GM18909 (cell line): ENCODE measurements at regions not wholly inside any gene's neighbourhood (a gene's known extent, or its start where the extent isn't known, plus 50 kb on each side); places are given as distances from the start of the nearest gene placed in this dataset.

Experiments used
- ATAC-seq: cut with Tn5 transposase; IDR thresholded peaks from one replicate; pipeline ENCODE4 v1.9.1; 2021; ENCODE audit warnings: mild to moderate bottlenecking; ENCODE audit not compliant: unreplicated experiment, poor library complexity

DNA sequence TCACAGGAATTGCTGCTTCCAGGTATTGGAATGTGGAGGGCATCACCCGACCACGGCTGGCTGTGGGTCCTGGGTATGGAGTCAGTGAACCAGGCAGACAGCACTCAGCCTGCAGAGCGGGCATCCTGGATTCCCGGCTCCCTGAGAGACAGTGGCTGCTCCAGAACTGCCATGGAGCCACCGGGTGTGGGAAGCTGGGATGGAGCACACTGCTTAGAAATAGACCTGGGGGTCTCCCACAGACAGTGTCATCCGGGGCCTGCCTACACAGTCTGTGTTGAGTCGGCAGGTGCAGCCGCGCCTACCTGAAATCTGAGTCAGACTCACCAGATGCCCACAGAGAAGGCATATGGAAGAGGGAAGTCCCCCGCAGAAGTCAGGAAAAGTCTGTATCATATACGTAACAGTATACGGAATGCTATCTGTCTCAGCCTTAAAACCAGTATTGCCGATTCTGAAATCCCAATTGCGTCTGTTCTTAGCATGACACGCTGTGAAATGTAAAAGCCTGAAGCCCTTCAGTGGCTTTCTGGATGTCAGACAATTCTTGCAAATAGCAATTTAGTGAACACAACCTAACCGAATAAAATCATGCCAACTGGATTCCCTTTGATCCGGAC, 509.7 kb upstream of the MYT1L start:
- ATAC-seq: no peak

DNA sequence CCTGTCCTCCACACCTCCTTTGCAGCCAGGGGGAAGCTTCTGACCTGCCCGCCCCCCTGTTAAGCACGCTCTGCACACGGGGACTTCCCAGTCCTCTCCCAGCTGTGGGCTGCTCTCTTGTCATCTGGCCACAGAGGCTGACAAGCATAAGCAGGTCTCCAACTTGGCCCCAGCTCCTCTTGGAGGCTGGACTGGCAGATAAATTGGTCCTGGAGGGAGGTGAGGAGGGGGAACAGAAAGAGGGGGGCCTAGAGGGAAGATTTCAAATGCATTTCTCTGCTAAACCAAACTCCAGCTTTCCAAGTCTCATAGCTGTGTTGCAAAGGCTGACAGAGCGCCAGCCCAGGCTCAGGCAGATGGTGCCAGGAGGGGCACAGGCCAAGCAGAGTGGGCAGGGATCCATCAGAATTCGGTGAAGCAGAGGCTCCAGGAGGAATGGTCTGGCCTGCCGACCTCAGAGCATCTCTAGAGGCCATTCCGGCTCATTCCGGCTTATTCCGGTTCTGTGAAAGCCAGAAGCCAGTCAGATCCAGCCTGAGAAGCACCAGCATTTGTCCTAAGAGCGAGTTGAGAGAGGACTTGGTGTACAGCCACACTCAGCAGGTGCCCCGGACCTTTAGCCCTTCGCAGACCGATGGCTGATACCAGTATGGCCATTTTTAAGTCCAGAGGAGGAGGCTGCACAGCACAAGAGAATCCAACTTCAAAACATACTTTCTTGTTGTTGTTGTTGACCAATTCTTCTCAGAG, 508.9 kb upstream of the MYT1L start:
- no peak for ATAC-seq

DNA sequence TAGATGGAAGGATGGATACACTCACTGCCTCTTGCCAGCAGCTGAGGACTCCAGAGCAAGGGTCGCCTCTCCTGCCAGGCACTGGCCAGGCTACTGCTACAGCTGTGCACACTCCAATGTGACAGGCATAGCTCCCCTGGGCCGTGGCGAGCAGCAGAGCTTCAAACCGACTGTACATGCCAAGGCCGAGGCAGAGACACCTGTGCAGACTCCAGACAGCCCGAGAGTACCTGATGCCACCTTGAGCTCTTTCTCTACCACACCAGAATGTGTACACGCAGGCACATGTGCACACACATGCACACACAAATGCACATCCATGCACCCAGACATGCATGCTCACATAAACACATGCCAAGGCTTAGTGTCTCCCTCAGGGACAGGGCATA, 508.3 kb upstream of the MYT1L start:
- no peak for ATAC-seq

DNA sequence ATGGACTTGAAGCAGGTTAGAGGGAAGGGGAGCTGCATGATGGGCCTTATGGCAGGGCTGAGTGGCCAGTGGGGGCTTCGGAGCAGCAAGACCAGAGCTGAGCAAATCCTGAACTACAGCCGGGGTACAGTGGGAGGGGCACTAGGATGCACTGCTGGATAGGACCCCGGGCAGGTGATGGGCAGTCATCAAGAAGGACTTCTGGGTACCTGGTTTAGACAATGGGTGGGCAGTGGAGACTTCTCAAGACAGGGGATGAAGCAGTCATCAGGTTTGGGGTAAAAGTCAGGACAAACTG, 507.4 kb upstream of the MYT1L start:
- no peak for ATAC-seq

DNA sequence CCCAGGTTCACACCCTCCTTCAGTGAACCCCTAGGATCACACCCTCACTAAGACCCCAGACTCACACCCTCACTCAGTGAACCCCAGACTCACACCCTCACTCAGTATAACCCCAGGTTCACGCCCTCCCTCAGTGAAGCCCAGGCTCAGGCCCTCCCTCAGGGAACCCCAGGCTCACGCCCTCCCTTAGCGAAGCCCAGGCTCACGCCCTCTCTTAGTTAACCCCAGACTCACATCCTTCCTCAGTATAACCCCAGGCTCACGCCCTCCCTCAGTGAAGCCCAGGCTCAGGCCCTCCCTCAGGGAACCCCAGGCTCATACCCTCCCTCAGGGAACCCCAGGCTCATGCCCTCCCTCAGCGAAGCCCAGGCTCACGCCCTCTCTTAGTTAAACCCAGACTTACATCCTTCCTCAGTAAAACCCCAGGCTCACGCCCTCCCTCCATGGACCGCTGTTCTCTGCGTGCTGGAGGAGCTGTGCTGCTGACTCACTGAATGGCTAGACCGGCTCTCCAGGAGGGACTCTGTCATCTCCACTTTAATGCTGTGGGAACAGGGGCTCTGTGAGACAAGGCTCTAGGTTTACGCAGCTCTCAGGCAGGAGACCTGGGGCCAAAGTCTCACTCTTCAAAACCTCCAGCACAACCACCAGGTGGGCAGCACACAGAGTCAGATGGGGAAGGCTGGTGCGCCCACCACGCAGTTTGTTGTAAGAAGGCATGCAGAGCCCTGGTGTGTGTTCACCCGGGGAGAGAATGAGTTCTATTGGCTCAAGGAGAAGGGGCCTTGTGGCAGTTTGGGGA, 506.9 kb upstream of the MYT1L start:
- no peak for ATAC-seq

DNA sequence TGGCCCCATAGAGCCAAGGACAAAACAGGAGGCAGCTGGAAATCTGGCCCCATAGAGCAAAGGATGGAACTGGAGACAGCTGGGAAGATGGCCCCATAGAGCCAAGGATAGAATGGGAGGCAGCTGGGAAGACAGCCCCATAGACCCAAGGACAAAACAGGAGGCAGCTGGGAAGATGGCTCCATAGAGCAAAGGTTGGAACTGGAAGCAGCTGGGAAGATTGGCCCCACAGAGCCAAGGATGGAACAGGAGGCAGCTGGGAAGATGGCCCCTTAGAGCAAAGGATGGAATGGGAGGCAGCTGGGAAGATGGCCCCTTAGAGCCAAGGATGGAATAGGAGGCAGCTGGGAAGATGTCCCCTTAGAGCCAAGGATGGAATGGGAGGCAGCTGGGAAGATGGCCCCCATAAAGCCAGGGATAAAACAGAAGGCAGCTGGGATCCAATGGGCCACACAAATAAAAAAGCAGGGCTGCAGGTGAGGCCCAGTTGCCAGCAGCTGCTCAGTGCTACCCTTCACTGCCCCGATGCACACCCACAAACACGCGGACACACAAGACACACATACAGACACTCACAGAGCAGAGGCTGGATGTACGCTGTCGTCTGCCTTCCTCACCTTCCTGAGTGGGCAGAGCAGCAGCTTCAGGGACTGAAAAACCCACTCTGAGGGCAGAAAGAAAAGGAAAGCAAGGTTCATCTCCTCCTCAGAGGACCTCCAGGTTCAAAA, 505.4 kb upstream of the MYT1L start:
- no peak for ATAC-seq

DNA sequence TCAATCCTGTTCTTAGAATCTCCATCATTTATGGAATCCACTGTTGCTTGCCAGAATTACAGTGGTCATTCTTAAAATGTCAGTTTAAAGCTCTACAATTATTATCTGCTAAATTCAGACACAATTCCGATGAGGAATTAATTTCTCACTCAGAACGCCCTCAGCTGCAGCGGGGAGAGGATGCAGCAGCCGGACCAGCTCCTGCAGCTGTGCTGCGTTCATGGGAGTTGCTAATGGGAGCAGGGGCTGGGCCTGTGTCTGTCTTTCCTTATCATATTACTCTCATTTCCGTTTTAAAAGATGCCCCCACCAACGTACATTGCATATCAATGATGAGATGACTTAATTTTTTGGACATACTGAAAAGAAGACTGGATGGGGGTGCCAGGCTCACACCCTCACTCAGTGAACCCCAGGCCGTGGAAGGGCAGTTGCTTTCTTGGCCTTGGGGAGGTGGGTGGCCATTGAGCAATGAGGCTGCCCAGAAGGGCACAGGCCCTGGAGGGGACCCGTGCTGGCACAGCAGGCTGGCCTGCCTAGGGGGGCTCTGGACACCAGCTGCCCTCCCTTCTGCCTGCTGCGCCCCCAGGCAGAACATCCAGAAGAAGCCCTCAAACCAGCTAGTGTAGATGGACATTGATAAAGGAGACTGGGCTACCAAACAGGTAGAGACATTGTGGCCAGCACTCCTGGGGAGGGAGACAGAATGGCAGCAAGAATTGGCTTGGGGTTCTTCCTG, 503.6 kb upstream of the MYT1L start:
- ATAC-seq: no peak

DNA sequence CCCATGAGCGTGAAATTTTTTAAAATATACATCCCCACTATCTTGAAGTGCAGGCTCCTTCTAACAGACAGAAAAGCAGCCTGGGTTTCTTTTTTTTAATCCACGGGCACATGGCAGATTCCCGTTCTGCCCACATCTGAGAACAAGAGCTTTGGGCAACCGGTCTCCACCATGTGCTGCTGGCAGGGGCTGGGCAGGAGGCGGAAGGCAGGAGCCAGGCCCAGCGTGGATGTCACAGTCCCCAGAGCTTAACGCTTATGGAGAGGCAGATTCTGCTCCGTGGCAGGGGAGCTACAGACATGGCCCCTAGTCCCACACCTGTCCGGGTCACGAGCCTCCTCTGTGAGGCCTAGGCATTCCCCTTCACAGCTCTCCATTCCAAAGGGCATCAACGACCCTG, 503.0 kb upstream of the MYT1L start:
- no peak for ATAC-seq

DNA sequence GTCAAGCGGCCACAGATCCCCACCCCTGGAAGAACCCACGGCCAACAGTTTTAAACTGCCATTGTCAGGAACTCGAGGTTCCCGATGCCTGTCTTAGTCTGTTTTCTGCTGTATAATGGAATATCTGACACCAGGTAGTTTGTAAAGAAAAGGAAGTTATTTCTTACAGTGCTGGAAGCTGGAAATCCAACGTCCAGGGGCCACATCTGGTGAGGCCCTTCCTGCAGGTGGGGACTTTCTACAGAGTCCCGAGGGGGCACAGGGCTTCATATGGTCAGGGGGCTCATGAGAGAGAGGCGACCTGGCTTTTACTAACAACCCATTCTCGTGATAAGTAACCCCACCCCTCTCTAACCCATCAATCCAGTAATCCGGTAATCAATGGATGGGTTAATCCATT, 501.6 kb upstream of the MYT1L start:
- no peak for ATAC-seq

DNA sequence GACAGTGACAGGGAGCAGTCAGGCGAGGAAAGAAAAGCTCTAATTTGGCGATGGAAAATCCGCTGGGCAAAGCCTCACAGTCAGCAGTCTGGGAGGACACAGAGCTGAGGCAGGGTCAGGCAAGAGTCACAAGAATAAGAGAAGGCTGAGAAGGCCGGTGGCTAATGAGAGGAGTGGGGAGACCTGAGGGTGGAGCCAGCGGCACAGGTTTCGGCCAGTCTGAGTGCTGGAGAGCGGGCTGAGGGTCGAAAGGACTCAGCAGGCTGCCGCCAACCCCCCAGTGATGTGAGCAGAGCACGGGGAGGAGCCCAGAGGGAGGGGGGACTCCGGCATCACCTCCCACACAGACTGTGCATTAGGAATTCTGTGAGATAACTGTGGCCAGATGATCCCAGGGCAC, 500.6 kb upstream of the MYT1L start:
- no peak for ATAC-seq

DNA sequence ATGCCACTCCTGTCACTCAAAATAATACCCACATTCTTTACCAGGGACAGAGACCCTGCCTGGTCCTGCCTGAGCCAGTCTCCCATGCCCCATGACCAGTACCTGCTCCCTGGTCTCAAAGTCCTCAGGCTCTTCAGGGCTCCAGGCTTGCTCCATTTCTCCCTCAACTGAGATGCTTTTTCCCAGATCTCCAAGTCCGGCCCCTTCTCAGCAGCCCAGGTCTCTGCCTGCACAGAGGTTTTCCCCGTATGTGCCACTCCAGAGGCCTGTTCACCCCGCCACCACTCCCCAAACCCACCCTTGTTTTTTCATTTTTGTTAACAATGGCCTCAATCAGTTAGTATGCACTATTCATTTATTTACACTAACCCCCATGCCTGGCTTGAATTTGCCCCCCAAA, 499.5 kb upstream of the MYT1L start:
- ATAC-seq: no peak

DNA sequence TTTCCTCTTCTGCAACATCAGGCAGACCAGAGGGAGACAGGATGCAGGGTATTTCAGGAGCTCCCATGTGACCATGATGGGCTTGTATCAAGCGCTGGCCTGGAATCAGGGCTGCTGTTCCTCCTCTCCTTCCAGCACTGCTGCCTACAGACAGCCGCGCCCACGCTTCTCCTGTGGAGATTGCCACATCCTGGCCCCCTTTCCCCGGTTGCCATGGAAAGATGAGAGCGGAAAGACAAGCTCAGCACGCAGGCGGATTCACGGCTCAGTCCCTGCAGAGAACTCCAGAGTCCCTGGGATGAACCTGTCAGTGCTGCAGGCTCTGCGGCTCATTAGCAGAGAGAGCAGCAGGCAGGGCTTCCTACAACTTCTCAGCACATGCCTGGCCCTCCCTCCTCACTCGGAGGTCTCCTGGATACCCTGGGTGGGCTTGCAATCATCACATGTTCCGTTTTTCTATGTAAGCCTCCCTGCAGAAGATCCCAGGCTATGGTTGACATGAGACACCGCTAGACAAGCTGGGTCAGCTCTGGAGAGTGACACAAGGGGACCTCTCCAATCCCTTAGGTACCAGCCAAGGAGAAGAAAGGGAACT, 497.8 kb upstream of the MYT1L start:
- no peak for ATAC-seq

DNA sequence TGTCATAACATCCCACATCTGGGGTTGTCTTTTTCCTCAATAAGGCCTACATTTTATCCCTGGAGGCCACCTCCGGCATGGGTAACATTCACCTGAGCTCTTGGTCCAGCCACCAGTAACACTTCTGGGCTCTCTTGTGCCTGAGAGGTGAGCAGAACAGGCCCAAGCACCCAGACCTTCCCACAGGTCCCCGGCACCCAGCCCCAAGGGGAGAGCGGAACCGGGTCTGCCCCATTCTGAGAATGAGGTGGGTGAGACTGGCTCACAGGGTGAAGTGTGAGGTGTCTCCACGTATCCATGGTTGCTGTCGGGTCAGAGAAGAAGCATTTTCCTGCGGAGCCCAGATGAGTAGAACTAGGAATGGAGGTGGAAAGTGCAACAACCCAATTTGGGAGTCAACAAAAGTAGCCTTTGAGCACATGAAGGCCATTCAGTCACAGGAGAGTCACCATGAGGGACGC, 496.7 kb upstream of the MYT1L start:
- ATAC-seq: no peak

DNA sequence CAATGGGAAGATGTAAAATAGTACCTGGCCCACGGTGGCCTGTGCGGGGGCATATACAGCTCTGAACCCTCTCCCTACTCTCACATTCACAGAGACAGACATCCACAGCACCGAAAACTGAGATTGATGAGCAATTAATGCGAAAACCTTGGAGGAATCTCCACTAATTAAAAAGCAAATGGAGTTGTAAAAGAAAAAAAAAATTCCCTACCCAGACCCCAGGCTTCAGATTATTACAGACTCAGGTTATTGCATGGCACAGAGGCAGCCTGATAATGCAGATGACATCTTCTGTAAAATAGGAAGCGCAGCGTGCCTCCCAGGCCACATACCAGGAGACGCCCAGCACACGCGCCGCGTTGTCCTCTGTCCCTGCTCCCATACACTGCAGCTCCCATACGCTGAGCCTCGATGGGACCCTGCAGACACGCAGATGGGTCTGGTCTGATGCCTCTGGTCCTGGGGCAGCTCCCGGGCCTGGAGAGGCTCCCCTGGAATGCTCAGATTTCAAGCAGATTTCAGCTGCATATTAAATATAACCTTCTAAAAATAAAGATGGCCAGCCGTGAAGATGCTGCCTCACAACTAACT, 496.1 kb upstream of the MYT1L start:
- ATAC-seq: no peak

DNA sequence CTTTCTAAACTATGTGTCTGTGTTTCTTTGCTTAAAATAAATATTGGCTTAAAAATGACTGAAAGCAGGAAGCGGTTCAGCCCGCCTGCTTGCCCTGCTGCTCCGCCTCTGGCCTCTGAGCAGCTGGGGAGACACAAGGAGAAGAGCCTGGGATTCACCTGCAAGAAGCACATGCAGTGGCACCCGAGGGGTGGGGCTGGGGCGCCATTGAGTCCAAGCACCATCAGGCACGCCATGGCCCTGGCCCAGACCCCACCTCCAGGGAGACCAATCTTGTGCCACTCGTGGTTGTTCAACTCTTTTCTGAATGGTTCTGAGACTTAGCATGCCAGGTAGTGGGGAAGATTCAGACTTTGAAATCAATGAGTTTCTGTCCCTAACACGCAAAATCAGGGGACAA, 495.5 kb upstream of the MYT1L start:
- no peak for ATAC-seq

DNA sequence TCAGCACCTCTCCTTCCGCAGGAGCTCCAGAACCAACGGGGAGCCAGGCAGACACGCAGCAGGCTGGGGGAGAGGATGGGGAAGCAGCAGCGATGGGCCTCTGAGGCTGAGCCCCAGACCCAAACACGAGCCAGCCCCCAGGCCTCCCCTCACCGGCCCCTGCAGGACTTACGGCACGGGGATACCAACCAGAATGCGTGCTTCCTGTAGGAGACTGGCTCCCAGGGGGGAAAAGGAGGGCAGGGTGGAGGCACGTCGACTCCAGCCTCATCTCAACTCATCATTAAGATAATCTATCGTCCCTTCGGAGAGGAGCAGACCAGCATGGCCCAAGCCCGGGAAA, 495.1 kb upstream of the MYT1L start:
- ATAC-seq: no peak

DNA sequence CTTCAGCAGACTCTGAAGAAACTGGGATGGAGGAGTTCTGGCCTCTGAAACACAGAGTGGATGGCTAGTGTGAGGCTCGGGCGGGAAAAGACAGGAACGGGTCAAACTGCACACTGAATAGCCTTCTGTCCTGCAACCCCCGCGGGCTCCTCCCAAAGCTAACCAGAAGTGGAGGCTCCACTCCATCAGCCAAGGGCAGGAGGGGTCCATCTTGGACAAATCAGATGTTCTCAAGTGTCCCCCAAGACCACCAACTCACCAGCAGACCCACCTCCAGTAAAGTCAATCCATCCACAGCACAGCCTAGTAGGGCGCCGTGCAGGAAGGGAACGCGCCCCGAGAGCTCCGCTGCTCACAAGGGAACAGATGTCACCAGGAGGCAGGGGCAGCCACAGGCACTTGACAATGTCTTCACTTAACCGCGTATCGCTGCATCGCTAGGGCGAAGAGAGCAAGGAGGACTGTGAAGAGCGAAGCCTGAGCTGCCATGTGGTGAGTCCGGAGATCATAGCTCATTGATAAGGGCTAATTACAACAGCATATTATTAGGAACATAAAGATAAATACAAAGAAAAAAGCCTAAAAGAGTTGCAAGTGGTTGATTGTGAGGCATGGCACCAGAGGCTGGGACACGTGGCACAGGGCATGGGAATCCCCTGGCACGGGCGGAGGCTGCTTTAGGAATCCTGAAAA, 494.6 kb upstream of the MYT1L start:
- ATAC-seq: no peak

DNA sequence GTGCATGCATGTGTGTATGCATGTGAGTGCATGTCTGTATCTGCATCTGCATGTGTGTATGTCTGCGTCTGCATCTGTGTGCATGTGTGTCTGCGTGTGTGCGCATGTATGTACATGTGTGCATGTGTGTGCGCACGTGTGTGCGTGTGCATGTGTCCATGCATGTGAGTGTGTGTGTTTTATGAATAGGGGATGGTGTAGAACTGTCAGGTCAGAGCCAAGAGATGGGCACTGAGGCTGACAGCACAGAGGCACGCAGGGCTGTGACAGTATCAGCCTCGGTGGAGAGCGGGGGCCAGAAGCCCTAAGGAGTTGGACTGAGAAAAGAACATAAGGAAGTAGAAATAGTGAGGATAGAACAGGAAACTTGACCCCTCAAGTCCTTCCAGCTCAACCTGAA, 494.0 kb upstream of the MYT1L start:
- ATAC-seq: no peak

DNA sequence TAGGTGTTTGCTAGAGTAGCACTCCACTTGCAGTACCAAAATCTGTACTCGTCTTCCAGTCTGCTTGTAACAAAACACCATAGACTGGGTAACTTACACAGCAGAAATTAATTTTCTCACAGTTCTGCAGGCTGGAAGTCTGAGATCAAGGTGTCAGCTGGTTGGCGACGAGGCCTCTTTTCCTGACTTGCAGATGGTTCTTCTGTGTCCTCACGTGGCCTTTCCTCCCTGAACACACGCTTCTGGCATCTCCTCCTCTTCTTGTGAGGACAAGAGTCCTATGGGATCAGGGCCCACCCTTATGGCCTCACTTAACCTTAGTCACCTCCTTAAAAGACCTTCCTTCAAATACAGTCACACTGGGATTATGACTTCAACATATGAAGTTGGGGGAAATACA, 493.5 kb upstream of the MYT1L start:
- ATAC-seq: no peak
